ENCODE measurements at regions not wholly inside any gene's neighbourhood (a gene's known extent, or its start where the extent isn't known, plus 50 kb on each side); places are given as distances from the start of the nearest gene placed in this dataset.

- TF ChIP-seq CTCF (conservative IDR thresholded peaks at IDR 0.05 in 1 of 2, IDR thresholded peaks at IDR 0.05 in 1 of 2; ENCODE audit: extremely low read depth in 1 of 2, insufficient read depth in 1 of 2, low read depth in 1 of 2, low read length in 2 of 2), result no peak
- no peak for TF ChIP-seq EZH2 (IDR thresholded peaks at IDR 0.05; ENCODE audit: borderline replicate concordance, low read length)
Observed at GRCh38 chr1:55304229-55304740, 89.1 kb upstream of the USP24 start.

Measured in mammary epithelial cell (primary cell).